Activated B cell treated with CpG ODN at 0.5 μM for 24 hours (primary cell): ENCODE measurements at regions not wholly inside any gene's neighbourhood (a gene's known extent, or its start where the extent isn't known, plus 50 kb on each side); places are given as distances from the start of the nearest gene placed in this dataset.

Experiments
- ATAC-seq: fragments of 200-7000 bp; cut with Tn5 transposase; one replicate; pipeline ENCODE4 v1.10.0; 2021; ENCODE audit warnings: low read depth, mild to moderate bottlenecking, moderate library complexity
- CTCF ChIA-PET: fragments of 350-600 bp; sonication (Branson Sonifier 250); formaldehyde crosslinking; loops from one replicate; lab custom pipeline; 2021; ENCODE audit warnings: antibody characterized with exemption; lab: Charles Lee
- POLR2A ChIA-PET: fragments of 350-600 bp; sonication (Branson Sonifier 250); formaldehyde crosslinking; loops from one replicate; lab custom pipeline; 2021; ENCODE audit warnings: antibody characterized with exemption; lab: Charles Lee
- DNase-seq: peaks from one replicate; pipeline ENCODE4 v3.0.0; 2022
- H3K27ac Mint-ChIP-seq: one replicate; pipeline ENCODE4 v1.8.0; 2020; ENCODE audit warnings: mixed read lengths
- H3K27me3 Mint-ChIP-seq: one replicate; pipeline ENCODE4 v1.8.0; 2021; ENCODE audit warnings: mixed read lengths
- H3K36me3 Mint-ChIP-seq: one replicate; pipeline ENCODE4 v1.8.0; 2021; ENCODE audit warnings: low read depth, mixed read lengths
- H3K4me1 Mint-ChIP-seq: one replicate; pipeline ENCODE4 v1.8.0; 2021; ENCODE audit warnings: mixed read lengths
- H3K4me3 Mint-ChIP-seq: one replicate; pipeline ENCODE4 v1.8.0; 2020; ENCODE audit warnings: mild to moderate bottlenecking, mixed read lengths
- H3K9me3 Mint-ChIP-seq: one replicate; pipeline ENCODE4 v1.8.0; 2020; ENCODE audit warnings: mixed read lengths
- CTCF ChIP-seq: fragments of 200-600 bp; IDR thresholded peaks from one replicate; pipeline ENCODE4 v1.8.0; 2022; ENCODE audit warnings: antibody characterized with exemption, mild to moderate bottlenecking
- intact Hi-C: fragments of 100-400 bp; cut with micrococcal nuclease; formaldehyde crosslinking; loops from one replicate; pipeline ENCODE4 v1.15.1; 2024

- ChIA-PET POLR2A (no interaction called here), CTCF (no interaction called here)
- ATAC-seq (no peak), DNase-seq (no peak)
- no peaks in the 10 kb centered on the region for H3K9me3 Mint-ChIP-seq
- intact Hi-C loops = no loop called here
- H3K36me3 Mint-ChIP-seq = no peaks in the 10 kb centered on the region
- H3K27me3 Mint-ChIP-seq = peaks cover 9% of the 10 kb centered on the region
- no peak for TF ChIP-seq CTCF
- H3K27ac Mint-ChIP-seq = no peak overlapping the region
- H3K4me1 Mint-ChIP-seq = no peaks in the 10 kb centered on the region
- H3K4me3 Mint-ChIP-seq = no peak overlapping the region
Measured at GRCh38 chr6:150536835-150537234, 62.9 kb upstream of the PLEKHG1 start.

- no peak for TF ChIP-seq CTCF
- no peaks in the 10 kb centered on the region for H3K4me1 Mint-ChIP-seq
- ChIA-PET CTCF (no interaction called here), POLR2A (no interaction called here)
- no peaks in the 10 kb centered on the region for H3K36me3 Mint-ChIP-seq
- no peaks in the 10 kb centered on the region for H3K9me3 Mint-ChIP-seq
- intact Hi-C loops = no loop called here
- ATAC-seq (no peak), DNase-seq (no peak)
- peaks cover 9% of the 10 kb centered on the region for H3K27me3 Mint-ChIP-seq
- H3K27ac Mint-ChIP-seq = no peak overlapping the region
- no peak overlapping the region for H3K4me3 Mint-ChIP-seq
Measured at GRCh38 chr6:150537491-150537890, 62.2 kb upstream of the PLEKHG1 start.

GRCh38 chr6:150537893-150538292 is 61.8 kb upstream of the PLEKHG1 start:
- no peak overlapping the region for H3K4me3 Mint-ChIP-seq
- ChIA-PET CTCF (interaction anchor here (1.1 kb wide), 1 partner anchor 277 kb away, joined by 3 read pairs; no protein-coding TSS in a partner anchor), POLR2A (no interaction called here)
- H3K36me3 Mint-ChIP-seq = no peaks in the 10 kb centered on the region
- TF ChIP-seq CTCF = no peak
- no peaks in the 10 kb centered on the region for H3K4me1 Mint-ChIP-seq
- DNase-seq (no peak), ATAC-seq (no peak)
- no peak overlapping the region for H3K27ac Mint-ChIP-seq
- intact Hi-C loops = no loop called here
- peaks cover 9% of the 10 kb centered on the region for H3K27me3 Mint-ChIP-seq
- H3K9me3 Mint-ChIP-seq = no peaks in the 10 kb centered on the region

GRCh38 chr6:150539111-150539510 is 60.6 kb upstream of the PLEKHG1 start:
- H3K36me3 Mint-ChIP-seq = no peaks in the 10 kb centered on the region
- no peak for TF ChIP-seq CTCF
- ATAC-seq (no peak), DNase-seq (no peak)
- ChIA-PET CTCF (interaction anchor here (1.1 kb wide), 1 partner anchor 276 kb away, joined by 3 read pairs; no protein-coding TSS in a partner anchor), POLR2A (no interaction called here)
- no peaks in the 10 kb centered on the region for H3K4me1 Mint-ChIP-seq
- H3K27ac Mint-ChIP-seq = no peak overlapping the region
- peaks cover 9% of the 10 kb centered on the region for H3K27me3 Mint-ChIP-seq
- H3K4me3 Mint-ChIP-seq = no peak overlapping the region
- H3K9me3 Mint-ChIP-seq = no peaks in the 10 kb centered on the region
- intact Hi-C loops = no loop called here

GRCh38 chr6:150539568-150539967 is 60.1 kb upstream of the PLEKHG1 start:
- Mint-ChIP-seq H3K27me3 (peaks cover 9% of the 10 kb centered on the region), H3K27ac (no peak overlapping the region), H3K36me3 (no peaks in the 10 kb centered on the region), H3K4me3 (no peak overlapping the region), H3K9me3 (no peaks in the 10 kb centered on the region), H3K4me1 (no peaks in the 10 kb centered on the region)
- ATAC-seq (no peak), DNase-seq (no peak)
- CTCF ChIA-PET = no interaction called here
- TF ChIP-seq CTCF = no peak
- POLR2A ChIA-PET = no interaction called here
- intact Hi-C loops = no loop called here
